GM12873 (cell line): ENCODE measurements at regions not wholly inside any gene's neighbourhood (a gene's known extent, or its start where the extent isn't known, plus 50 kb on each side); places are given as distances from the start of the nearest gene placed in this dataset.

Source experiments
- CTCF ChIP-seq: IDR thresholded peaks from 2 replicates; pipeline ENCODE4 v1.5.1; 2012; ENCODE audit warnings: low read depth, mild to moderate bottlenecking, moderate library complexity, low read length, control low read depth; ENCODE audit not compliant: insufficient read depth; ENCODE audit errors: missing control alignments

DNA sequence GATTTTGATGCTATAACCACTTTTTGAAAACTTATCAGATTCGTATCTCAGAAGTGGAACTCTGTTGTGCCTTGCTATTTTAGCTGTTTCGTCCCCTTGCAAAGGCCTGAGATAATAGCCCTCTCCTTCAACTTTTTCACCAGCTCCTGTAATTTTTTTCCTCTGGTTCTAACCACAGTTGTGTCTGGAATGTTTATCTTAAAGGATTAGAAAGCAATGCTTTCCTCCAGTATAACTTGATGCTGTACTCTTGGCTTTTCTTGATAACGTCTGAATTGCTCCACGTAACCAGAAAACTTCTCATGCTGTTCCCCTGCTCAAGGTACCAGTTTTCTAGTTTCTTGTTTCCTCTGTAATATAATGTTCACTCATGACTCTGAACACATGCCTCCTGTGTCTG is 209.4 kb downstream of the DTWD2 start:
- TF ChIP-seq CTCF, result no peak

GRCh38 chr5:118777189-118777736 is 211.1 kb downstream of the DTWD2 start:
- no peak for TF ChIP-seq CTCF

GRCh38 chr5:118776755-118777154 is 211.6 kb downstream of the DTWD2 start:
- no peak for TF ChIP-seq CTCF

- TF ChIP-seq CTCF, result no peak
Measured at GRCh38 chr5:118775790-118776499, 212.4 kb downstream of the DTWD2 start.

DNA sequence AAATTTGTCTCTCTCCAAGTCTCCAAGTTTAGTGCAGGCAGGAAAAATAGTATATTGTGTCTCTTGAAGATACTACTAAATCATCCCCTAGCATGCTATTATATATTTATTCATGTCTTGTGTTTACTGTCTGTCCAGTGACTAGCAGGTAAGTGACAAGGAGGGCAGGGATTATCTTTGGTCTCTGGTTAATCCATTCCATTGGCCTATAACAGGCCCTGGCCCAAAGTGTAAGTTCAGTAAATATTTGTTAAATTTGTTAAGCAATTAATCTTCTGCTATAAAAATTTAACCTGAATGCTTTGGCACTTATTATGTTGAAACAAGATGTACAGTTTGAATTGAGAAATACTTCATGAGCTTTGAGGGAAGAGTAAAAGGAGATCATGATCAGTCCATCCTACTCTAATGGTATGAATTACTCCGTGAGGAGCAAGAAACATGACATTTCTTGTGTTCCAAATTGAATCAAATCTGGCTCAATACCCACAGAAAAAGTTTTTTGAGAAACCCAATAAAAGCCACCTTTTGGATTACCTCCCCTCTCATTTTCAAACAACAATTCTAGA is 219.7 kb downstream of the DTWD2 start:
- no peak for TF ChIP-seq CTCF

GRCh38 chr5:118762291-118762690 is 226.1 kb downstream of the DTWD2 start:
- TF ChIP-seq CTCF, result no peak

GRCh38 chr5:118761814-118762213 is 226.5 kb downstream of the DTWD2 start:
- TF ChIP-seq CTCF, result no peak
